B cell (primary cell): ENCODE measurements at regions not wholly inside any gene's neighbourhood (a gene's known extent, or its start where the extent isn't known, plus 50 kb on each side); places are given as distances from the start of the nearest gene placed in this dataset.

Source experiments
- ATAC-seq: fragments of 200-7000 bp; cut with Tn5 transposase; one replicate; pipeline ENCODE4 v1.10.0; 2021; ENCODE audit warnings: low read depth, mild to moderate bottlenecking, moderate number of reproducible peaks, moderate library complexity
- CTCF ChIA-PET: fragments of 350-600 bp; sonication (Branson Sonifier 250); formaldehyde crosslinking; loops from one replicate; lab custom pipeline; 2021; ENCODE audit warnings: antibody characterized with exemption, inconsistent platforms; lab: Charles Lee
- POLR2A ChIA-PET: fragments of 350-600 bp; sonication (Branson Sonifier 250); formaldehyde crosslinking; loops from one replicate; lab custom pipeline; 2021; ENCODE audit warnings: antibody characterized with exemption; lab: Charles Lee
- DNase-seq: peaks from one replicate; pipeline ENCODE4 v3.0.0; 2013
- H2AFZ ChIP-seq: 2 replicates; pipeline ENCODE4 v1.6.1; 2012; ENCODE audit warnings: mild to moderate bottlenecking, low read depth, low read length; ENCODE audit not compliant: insufficient read depth, poor library complexity, severe bottlenecking
- H3K27ac ChIP-seq, 2 donors: 1 replicate in 1 of 2; 2 replicates in 1 of 2; pipeline ENCODE4 v1.5.1; 2012 to 2013; ENCODE audit warnings: low read length in 2 of 2, mild to moderate bottlenecking in 2 of 2, moderate library complexity in 1 of 2
- H3K27me3 ChIP-seq, 4 experiments: fragments of 200-600 bp in 1 of 4; sonication (generic) in 1 of 4; replicated peaks in 1 of 4; 1 replicate in 2 of 4; 2 replicates in 2 of 4; pipeline versions ENCODE4 v1.6.1 to v1.7.0; 2013 to 2016; ENCODE audit warnings: low read length in 3 of 4, mild to moderate bottlenecking in 2 of 4, mixed read lengths in 1 of 4, moderate library complexity in 1 of 4; ENCODE audit not compliant: insufficient read depth in 4 of 4, control insufficient read depth in 3 of 4; ENCODE audit errors: control extremely low read depth in 1 of 4
- H3K36me3 ChIP-seq, 2 experiments: replicated peaks in 1 of 2; 1 replicate in 1 of 2; 2 replicates in 1 of 2; pipeline versions ENCODE4 v1.6.1 to v1.7.1; 2013; ENCODE audit warnings: low read length in 1 of 2; ENCODE audit not compliant: insufficient read depth in 2 of 2, control insufficient read depth in 1 of 2; ENCODE audit errors: control extremely low read depth in 1 of 2, extremely low read depth in 1 of 2
- H3K4me1 ChIP-seq, 2 donors: fragments of 200-600 bp in 1 of 2; sonication (generic) in 1 of 2; 1 replicate in 1 of 2; 2 replicates in 1 of 2; pipeline versions ENCODE4 v1.5.1 to v1.6.1; 2013 to 2017; ENCODE audit warnings: low read length in 2 of 2; ENCODE audit not compliant: control insufficient read depth in 2 of 2, insufficient read depth in 2 of 2
- H3K4me2 ChIP-seq: replicated peaks from 2 replicates; pipeline ENCODE3; 2012; ENCODE audit warnings: mild to moderate bottlenecking, low read depth, low read length; ENCODE audit not compliant: poor library complexity, severe bottlenecking
- H3K4me3 ChIP-seq, 5 experiments: fragments of 200-600 bp in 1 of 5; sonication (generic) in 1 of 5; 1 replicate in 3 of 5; 2 replicates in 2 of 5; pipeline versions ENCODE4 v1.5.1 to v1.7.0; 2011 to 2016; ENCODE audit warnings: low read length in 4 of 5, mild to moderate bottlenecking in 4 of 5, low read depth in 2 of 5, control low read depth in 1 of 5, moderate library complexity in 1 of 5; ENCODE audit not compliant: insufficient read depth in 1 of 5; ENCODE audit errors: control extremely low read depth in 1 of 5, extremely low read depth in 1 of 5
- H3K79me2 ChIP-seq: fragments of 200-600 bp; sonication (generic); one replicate; pipeline ENCODE4 v1.6.0; 2016; ENCODE audit warnings: low read length; ENCODE audit not compliant: control insufficient read depth, insufficient read depth
- H3K9ac ChIP-seq: fragments of 200-600 bp; sonication (generic); 2 replicates; pipeline ENCODE4 v1.6.1; 2017; ENCODE audit warnings: mild to moderate bottlenecking, low read length, moderate library complexity
- H3K9me3 ChIP-seq, 3 donors: one replicate each; pipeline versions ENCODE4 v1.6.1 to v1.7.1; 2013; ENCODE audit warnings: low read length in 2 of 3; ENCODE audit not compliant: control insufficient read depth in 2 of 3, insufficient read depth in 1 of 3; ENCODE audit errors: control extremely low read depth in 1 of 3
- H4K20me1 ChIP-seq: 2 replicates; pipeline ENCODE4 v1.6.0; 2012; ENCODE audit warnings: mild to moderate bottlenecking, low read length; ENCODE audit not compliant: insufficient read depth, control insufficient read depth, poor library complexity, severe bottlenecking
- H3K27ac Mint-ChIP-seq: one replicate; pipeline ENCODE4 v1.8.0; 2021; ENCODE audit warnings: mixed read lengths
- H3K27me3 Mint-ChIP-seq: one replicate; pipeline ENCODE4 v1.8.0; 2021; ENCODE audit warnings: mixed read lengths
- H3K4me1 Mint-ChIP-seq: one replicate; pipeline ENCODE4 v1.8.0; 2021; ENCODE audit warnings: mixed read lengths
- H3K4me3 Mint-ChIP-seq: one replicate; pipeline ENCODE4 v1.8.0; 2021; ENCODE audit warnings: mixed read lengths
- H3K9me3 Mint-ChIP-seq: one replicate; pipeline ENCODE4 v1.8.0; 2022; ENCODE audit warnings: mixed read lengths; ENCODE audit not compliant: insufficient read depth
- CTCF ChIP-seq: fragments of 200-600 bp; IDR thresholded peaks from one replicate; pipeline ENCODE4 v1.8.0; 2022; ENCODE audit warnings: antibody characterized with exemption, mild to moderate bottlenecking
- EZH2 ChIP-seq: IDR thresholded peaks from 2 replicates; pipeline ENCODE4 v1.6.1; 2012; ENCODE audit warnings: borderline replicate concordance, low read depth, mild to moderate bottlenecking, moderate library complexity, low read length; ENCODE audit not compliant: insufficient read depth, poor library complexity, severe bottlenecking
- WGBS: methylation state at CpG from one replicate; pipeline ENCODE4 v1.1.5; 2013; ENCODE audit warnings: missing lambda C conversion rate; ENCODE audit not compliant: insufficient coverage; 5-methylcytosine and 5-hydroxymethylcytosine counted together
- intact Hi-C: fragments of 100-400 bp; cut with micrococcal nuclease; formaldehyde crosslinking; loops from one replicate; pipeline ENCODE4 v1.10.0; 2022

- CTCF ChIA-PET, result no interaction called here
- no peak overlapping the region for H3K4me3 Mint-ChIP-seq
These were observed 139.9 kb upstream of the CDYL start for GRCh38 chr6:4636191-4636880.

GRCh38 chr6:4635666-4636065, 140.5 kb upstream of the CDYL start:
- TF ChIP-seq CTCF, result no peak
- no peak for TF ChIP-seq EZH2
- Histone ChIP-seq H3K79me2 (no peaks in the 10 kb centered on the region), H4K20me1 (no peaks in the 10 kb centered on the region), H3K9ac (no peak overlapping the region), H3K4me1 (no peaks in the 10 kb centered on the region), H3K9me3 (peaks cover 0 to 2% (median 0%) of the 10 kb centered on the region in 3 donors), H3K27ac (no peak overlapping the region), H3K4me2 (no peak overlapping the region), H2AFZ (no peak overlapping the region), H3K4me3 (no peak overlapping the region), H3K27me3 (no peaks in the 10 kb centered on the region), H3K36me3 (no peaks in the 10 kb centered on the region)
- Mint-ChIP-seq H3K4me3 (no peak overlapping the region), H3K9me3 (peaks cover 4% of the 10 kb centered on the region), H3K27ac (no peak overlapping the region), H3K27me3 (peaks cover 17% of the 10 kb centered on the region), H3K4me1 (no peaks in the 10 kb centered on the region)
- intact Hi-C loops, result no loop called here
- no peak for DNase-seq
- no peak for ATAC-seq
- POLR2A ChIA-PET, result no interaction called here
- CTCF ChIA-PET, result no interaction called here
- WGBS, result 85% methylated on average over 4 of the region's 5 CpGs

More at GRCh38 chr6:4636191-4636880, 139.9 kb upstream of the CDYL start:
- Mint-ChIP-seq H3K27me3 (peaks cover 17% of the 10 kb centered on the region), H3K4me1 (no peaks in the 10 kb centered on the region), H3K9me3 (no peaks in the 10 kb centered on the region), H3K27ac (no peak overlapping the region)
- no peak overlapping the region for H3K4me2 ChIP-seq
- WGBS, result 91% methylated on average over 13 of the region's 14 CpGs
- H3K9me3 ChIP-seq, result no peaks in the 10 kb centered on the region
- POLR2A ChIA-PET, result no interaction called here
- TF ChIP-seq EZH2, result no peak
- TF ChIP-seq CTCF, result no peak
- ATAC-seq, result no peak
- no peaks in the 10 kb centered on the region for H3K4me1 ChIP-seq
- H4K20me1 ChIP-seq, result no peaks in the 10 kb centered on the region
- no peaks in the 10 kb centered on the region for H3K36me3 ChIP-seq
- H3K4me3 ChIP-seq, result no peak overlapping the region
- H3K27me3 ChIP-seq, result no peaks in the 10 kb centered on the region
- no peak overlapping the region for H2AFZ ChIP-seq
- H3K9ac ChIP-seq, result no peak overlapping the region
- no peaks in the 10 kb centered on the region for H3K79me2 ChIP-seq
- intact Hi-C loops, result no loop called here
- no peak overlapping the region for H3K27ac ChIP-seq
- DNase-seq, result no peak
